Peyer's patch (tissue), 4 donors: ENCODE measurements at regions not wholly inside any gene's neighbourhood (a gene's known extent, or its start where the extent isn't known, plus 50 kb on each side); places are given as distances from the start of the nearest gene placed in this dataset.

ENCODE experiments used
- CTCF ChIP-seq, 6 experiments: fragments of 450-650 bp in 4 of 6; fragments of 200-600 bp in 2 of 6; sonication (generic) in 1 of 6; IDR thresholded peaks; one replicate each; pipeline ENCODE4 v1.5.1; 2017 to 2019; ENCODE audit warnings: antibody characterized with exemption in 6 of 6, mild to moderate bottlenecking in 3 of 6, moderate library complexity in 1 of 6
- POLR2A ChIP-seq, 2 donors: fragments of 450-650 bp; IDR thresholded peaks; one replicate each; pipeline ENCODE4 v1.5.1; 2017; ENCODE audit warnings: antibody characterized with exemption in 2 of 2, mild to moderate bottlenecking in 2 of 2, moderate library complexity in 2 of 2

GRCh38 chr18:24935896-24936295, 416.1 kb downstream of the ZNF521 start:
- no peak for TF ChIP-seq CTCF (IDR thresholded peaks at IDR 0.05)
- no peak for TF ChIP-seq POLR2A (IDR thresholded peaks at IDR 0.05)
